GM18502 (cell line): ENCODE measurements at regions not wholly inside any gene's neighbourhood (a gene's known extent, or its start where the extent isn't known, plus 50 kb on each side); places are given as distances from the start of the nearest gene placed in this dataset.
A peak's percentile ranks its signal among the peaks of the same experiment; 100 is the strongest.
"Not testable (repeated sequence)": the region's sequence is repeated elsewhere in the genome, so short reads cannot be mapped to it uniquely, and the experiment has no call there.

ENCODE experiments used
- ATAC-seq: cut with Tn5 transposase; IDR thresholded peaks from one replicate; pipeline ENCODE4 v1.9.1; 2021; ENCODE audit warnings: mild to moderate bottlenecking; ENCODE audit not compliant: unreplicated experiment, poor library complexity

- ATAC-seq = no peak
Observed at GRCh38 chr9:29126783-29127182, 1553.5 kb upstream of the C9orf72 start.

DNA sequence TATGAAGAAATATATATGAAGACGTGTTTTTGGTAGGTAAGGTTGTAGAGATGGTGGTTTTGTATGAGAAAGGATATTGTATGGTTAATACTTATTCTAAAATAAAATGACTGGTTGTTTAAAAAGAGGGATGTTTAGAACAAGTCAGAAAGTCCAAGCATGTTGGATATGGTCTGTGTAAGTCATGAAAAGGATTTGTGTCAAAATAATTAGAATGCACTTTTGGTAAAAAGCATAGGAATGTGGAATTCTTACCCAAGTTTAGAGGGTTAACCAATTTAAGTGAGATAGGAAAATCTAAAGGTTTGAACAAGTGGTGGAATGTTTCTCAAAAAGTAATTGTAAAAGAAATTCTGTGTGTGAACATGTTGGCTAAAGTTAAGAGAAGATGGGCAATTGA, 1556.5 kb upstream of the C9orf72 start:
- no peak for ATAC-seq

DNA sequence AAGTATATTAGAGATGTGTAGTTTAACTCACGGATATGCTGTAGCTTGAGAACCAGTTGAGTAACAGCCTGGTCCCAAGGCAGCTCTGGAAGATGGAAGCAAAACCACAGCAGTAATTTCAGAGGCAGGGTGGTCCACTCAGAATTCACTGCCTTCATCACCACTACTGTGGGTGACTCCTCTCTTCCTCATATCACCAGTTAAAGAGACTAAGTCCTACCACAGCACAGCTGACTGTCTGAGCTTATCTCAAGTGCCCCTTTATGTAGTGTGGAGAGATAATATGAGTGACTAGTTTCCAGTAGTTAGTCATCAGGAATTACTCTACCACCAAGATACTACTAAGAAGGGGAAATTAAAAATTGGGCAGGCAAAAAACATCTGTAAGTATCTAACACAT, 1571.2 kb upstream of the C9orf72 start:
- ATAC-seq = no peak

DNA sequence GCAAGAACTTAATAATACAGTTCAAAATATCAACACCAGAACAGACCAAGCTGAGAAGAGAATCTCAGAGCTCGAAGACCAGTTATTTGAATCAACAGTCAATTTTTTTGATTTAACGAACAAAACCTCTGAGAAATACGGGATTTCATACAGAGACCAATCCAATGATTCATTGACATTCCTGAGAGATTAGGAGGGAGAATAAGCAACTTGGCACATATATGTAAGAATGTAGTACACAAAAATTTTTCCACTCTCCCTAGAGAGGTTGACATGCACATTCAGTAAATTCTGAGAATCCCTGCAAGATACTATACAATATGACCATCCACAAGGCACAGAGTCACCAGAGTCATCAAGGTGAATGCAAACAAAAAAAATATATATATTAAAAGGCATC, 1577.3 kb upstream of the C9orf72 start:
- ATAC-seq = no peak

GRCh38 chr9:29160763-29161353, 1587.6 kb upstream of the C9orf72 start:
- no peak for ATAC-seq

DNA sequence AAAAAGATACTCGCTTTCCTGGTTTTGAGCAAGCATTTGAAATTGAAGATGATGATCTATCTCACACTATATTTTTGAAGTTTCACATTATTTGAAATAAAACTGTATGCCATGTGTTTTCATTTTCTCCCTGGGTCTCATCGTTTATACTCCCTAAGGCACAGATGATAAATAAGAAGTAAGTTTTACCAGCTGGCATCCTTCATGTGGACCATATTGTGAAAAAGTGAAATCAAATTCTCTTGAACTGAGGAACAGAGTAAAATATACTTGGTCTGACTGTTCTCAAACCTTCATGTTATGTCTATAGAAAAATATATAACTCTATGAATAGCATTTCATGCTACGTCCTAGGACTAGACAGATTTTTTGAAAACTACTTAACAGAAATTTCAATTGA, 1600.9 kb upstream of the C9orf72 start:
- no peak for ATAC-seq

- no peak for ATAC-seq
Observed at GRCh38 chr9:29176231-29176630, 1603.0 kb upstream of the C9orf72 start.

GRCh38 chr9:29176786-29177185, 1603.5 kb upstream of the C9orf72 start:
- no peak for ATAC-seq

GRCh38 chr9:29183971-29184370, 1610.7 kb upstream of the C9orf72 start:
- no peak for ATAC-seq

DNA sequence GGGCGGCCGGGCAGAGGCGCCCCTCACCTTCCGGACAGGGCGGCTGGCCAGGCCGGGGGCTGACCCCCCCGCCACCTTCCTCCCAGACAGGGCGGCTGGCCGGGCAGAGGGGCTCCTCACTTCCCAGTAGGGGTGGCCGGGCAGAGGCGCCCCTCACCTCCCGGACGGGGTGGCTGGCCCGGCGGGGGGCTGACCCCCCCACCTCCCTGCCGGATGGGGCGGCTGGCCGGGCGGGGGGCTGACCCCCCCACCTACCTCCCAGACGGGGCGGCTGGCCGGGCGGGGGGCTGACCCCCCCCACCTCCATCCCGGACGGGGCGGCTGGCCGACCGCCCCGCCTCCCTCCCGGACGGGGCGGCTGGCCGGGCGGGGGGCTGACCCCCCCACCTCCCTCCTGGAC, 1615.5 kb upstream of the C9orf72 start:
- ATAC-seq = not testable (repeated sequence)

DNA sequence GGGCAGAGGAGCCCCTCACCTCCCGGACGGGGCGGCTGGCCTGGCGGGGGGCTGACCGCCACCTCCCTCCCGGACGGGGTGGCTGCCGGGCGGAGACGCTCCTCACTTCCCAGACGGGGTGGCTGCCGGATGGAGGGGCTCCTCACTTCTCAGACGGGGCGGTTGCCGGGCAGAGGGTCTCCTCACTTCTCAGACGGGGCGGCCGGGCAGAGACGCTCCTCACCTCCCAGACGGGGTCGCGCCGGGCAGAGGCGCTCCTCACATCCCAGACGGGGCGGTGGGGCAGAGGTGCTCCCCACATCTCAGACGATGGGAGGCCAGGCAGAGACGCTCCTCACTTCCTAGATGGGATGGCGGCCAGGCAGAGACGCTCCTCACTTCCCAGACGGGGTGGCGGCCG, 1615.9 kb upstream of the C9orf72 start:
- ATAC-seq = not testable (repeated sequence)

- no peak for ATAC-seq
Observed at GRCh38 chr9:29198861-29199260, 1625.6 kb upstream of the C9orf72 start.

- no peak for ATAC-seq
Observed at GRCh38 chr9:29199975-29200374, 1626.7 kb upstream of the C9orf72 start.

DNA sequence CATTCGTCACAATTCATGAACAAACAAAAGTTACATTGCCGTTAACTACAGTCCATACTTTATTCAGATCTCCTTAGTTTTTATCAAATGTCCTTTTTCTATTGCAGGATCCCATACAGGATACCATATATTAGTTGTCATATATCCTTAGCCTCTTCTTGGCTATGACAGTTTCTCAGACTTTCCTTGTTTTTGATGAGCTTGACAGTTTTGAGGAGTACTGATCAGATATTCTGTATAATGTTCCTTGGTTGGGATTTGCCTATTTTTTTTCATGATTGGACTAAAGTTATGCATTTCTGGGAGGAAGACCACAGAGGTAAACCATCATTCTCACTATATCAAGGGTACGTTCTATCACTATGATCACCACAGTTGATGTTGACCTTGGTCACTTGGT, 1627.4 kb upstream of the C9orf72 start:
- ATAC-seq = no peak

DNA sequence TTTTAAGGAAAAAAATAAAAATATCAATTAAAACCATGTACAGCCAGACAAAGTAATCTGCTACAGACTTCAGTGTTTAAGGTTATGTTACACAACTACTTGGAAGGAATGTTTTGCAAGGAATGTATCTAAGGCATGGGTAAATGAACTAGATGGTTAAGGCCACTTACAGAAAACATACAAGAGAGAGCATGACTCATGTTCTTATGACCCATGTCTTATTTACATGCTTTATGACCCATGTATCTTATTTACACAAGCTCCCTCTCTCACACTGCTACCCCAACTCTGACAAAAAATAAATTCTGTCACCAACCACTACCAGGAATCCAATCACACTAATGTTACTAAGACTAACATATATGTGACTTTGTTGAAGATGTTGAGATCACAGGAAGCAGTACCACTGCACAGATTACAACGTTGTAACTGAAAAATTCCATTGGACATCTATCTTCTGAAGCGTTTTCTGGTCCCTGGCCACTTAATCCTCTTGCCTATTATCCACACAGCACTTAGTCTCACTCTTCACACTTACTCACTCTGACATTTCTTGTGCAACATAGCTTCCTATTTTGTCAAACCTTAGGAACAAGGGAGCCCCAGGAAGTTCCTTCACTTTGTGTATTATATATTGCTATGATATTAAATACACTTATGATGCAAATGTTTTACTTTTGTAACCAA, 1630.1 kb upstream of the C9orf72 start:
- ATAC-seq = no peak

GRCh38 chr9:29208670-29209069, 1635.4 kb upstream of the C9orf72 start:
- no peak for ATAC-seq

DNA sequence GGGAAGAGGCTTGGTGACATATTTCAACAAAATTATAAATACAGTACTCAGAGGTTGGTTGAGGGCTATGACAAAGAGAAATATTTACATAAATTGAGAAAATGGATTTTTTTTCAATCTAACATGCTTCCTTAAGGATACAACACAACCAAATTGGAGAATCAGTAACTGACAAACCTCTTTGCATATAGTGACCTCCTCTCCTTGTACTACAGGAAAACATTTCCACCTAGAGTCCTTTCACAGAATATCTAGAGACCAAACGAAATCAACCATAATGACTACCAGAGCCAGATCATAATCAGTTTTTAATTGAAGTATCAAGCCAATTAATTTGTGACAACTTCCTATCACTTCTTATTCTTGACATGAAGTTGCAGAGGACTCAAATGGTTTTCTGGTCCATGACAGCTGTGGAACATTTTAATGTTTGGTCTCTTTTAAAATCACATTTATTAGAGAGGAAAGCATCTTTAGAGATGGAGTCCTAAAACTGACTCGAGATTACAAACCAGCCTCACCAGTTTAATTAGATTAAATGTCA, 1636.5 kb upstream of the C9orf72 start:
- ATAC-seq = no peak

GRCh38 chr9:29211003-29211579, 1637.8 kb upstream of the C9orf72 start:
- no peak for ATAC-seq

DNA sequence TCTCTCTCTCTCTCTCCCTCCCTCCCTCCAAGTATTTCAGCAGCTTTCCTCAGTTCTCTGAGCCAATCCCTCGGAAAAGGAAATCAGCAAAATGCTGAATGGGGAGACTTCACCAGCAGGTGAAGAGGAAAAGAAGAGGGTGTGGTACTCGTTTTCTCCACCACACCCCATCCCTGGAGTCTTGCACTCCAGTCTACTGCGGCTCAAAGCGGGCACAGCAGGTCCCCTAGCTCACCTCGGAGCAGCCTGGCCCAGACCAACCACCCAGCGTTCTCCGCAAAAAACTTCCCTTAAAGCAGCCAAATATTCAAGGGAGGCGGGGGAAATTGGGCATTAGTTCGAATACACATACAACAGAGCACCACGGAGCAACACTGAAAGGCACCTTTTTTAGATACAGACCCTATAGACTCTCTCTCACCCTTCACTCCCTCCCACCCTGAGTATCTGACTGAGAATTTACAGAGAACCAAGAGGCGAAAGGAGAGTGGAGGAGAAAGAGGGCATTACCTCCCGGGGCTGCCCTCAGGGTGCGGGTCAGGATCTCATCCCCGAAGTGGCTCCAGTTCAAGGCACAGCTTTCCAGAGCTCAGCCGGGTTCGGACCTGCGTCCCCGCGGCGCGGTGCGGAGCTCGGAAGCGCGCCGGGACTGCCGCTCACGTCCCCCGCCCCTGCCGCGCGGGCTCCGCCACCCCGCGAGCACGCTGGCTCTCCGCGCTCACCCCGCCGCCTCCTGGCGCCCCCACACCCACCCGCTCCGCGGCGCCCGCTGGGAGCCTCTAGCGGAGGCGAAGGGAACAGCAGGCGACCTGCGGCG, 1638.5 kb upstream of the C9orf72 start:
- peak; percentile 97 for ATAC-seq

DNA sequence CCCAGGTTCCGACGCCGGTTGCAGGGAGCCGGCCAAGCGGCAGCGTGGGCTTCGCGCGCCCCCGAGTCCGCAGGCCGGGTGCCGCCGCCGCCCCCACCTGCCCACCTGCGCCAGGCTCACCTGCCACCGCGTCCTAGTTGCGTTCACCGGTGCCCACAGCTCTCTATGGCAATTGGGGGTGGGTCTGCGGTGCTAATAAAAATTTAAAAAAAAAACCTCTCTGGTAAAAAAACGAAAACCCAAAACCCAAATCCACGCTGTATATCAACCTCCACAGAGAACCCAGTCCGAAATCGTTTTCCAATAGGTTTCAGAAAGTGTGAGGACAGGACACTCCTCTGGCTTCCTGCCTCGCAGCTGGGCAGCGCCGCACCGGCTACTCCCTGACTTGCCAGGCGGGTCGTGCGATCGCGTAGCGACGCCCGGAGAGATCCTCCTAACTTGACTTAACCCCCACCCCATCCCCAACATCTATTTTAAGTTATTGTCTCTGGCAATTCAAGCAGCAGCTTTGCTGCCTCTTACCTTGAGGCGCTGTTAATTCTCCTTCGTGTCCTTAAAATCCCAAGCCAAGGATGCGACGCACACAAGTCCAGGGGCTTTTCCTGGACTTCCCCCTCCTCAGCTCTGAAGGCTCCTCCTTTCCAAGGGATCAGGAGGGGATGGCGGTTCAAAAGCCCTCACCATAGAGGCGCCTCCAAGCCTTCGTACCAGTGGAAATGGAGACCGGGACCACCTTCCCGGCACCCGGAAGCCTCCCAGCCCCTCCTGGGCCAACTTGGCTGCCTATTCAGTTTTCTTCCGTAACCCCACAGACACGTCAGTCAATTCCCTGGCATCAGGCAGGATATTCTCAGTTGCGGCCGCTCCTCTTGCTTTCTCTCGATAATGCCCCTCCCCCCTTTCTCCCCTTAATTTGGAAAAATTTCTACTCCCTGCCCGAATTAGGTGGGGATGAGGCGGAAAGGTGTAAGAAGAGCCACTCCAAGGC, 1639.4 kb upstream of the C9orf72 start:
- ATAC-seq = peak; percentile 29
